ENCODE measurements at regions not wholly inside any gene's neighbourhood (a gene's known extent, or its start where the extent isn't known, plus 50 kb on each side); places are given as distances from the start of the nearest gene placed in this dataset.

- H3K27me3 ChIP-seq (ENCODE audit: control insufficient read depth, insufficient read depth, low read length) = no peaks in the 10 kb centered on the region
- no peaks in the 10 kb centered on the region for H3K9me3 ChIP-seq (ENCODE audit: control insufficient read depth, insufficient read depth, low read depth, low read length)
- CTCF ChIA-PET = no interaction called here
- no peaks in the 10 kb centered on the region for H3K36me3 ChIP-seq (ENCODE audit: control insufficient read depth, insufficient read depth, low read length)
- TF ChIP-seq REST (IDR thresholded peaks at IDR 0.05; ENCODE audit: insufficient read depth in 1 of 2, low read depth in 2 of 2, low read length in 1 of 2) (no peak), POLR2AphosphoS5 (IDR thresholded peaks at IDR 0.05; ENCODE audit: low read depth, low read length) (no peak), CTCF (IDR thresholded peaks at IDR 0.05) (no peak), SIN3A (IDR thresholded peaks at IDR 0.05; ENCODE audit: borderline replicate concordance, insufficient read depth, low read depth, low read length) (no peak), TCF7L2 (IDR thresholded peaks at IDR 0.05; ENCODE audit: low read depth, low read length) (no peak)
- no peaks in the 10 kb centered on the region for H3K4me1 ChIP-seq (ENCODE audit: control insufficient read depth, insufficient read depth, low read length)
- intact Hi-C loops (cut with micrococcal nuclease; ENCODE audit: unreplicated experiment) = no loop called here
- POLR2A ChIA-PET = no interaction called here
- no peak overlapping the region for H3K27ac ChIP-seq (ENCODE audit: low read length)
- in situ Hi-C loops (cut with HindIII; ENCODE audit: low pct_unique_long_range_greater_than_20kb, low sequenced_read_pairs) = no loop called here
- no peak overlapping the region for H3K4me3 ChIP-seq (ENCODE audit: low read depth in 2 of 2, low read length in 2 of 2)
- ATAC-seq = no peak
- BruUV-seq (replicated peaks) = no TSS peak
- no peak for DNase-seq (ENCODE audit: low read depth, low spot score)
Measured at GRCh38 chr2:136288249-136288648, 170.3 kb upstream of the CXCR4 start.

- Histone ChIP-seq H3K27me3 (ENCODE audit: control insufficient read depth, insufficient read depth, low read length) (no peaks in the 10 kb centered on the region; the same call in 1 of the 2 replicates), H3K36me3 (ENCODE audit: control insufficient read depth, insufficient read depth, low read length) (no peaks in the 10 kb centered on the region), H3K4me3 (ENCODE audit: low read depth in 2 of 2, low read length in 2 of 2) (no peak overlapping the region), H3K4me1 (ENCODE audit: control insufficient read depth, insufficient read depth, low read length) (no peaks in the 10 kb centered on the region), H3K27ac (ENCODE audit: low read length) (no peak overlapping the region), H3K9me3 (ENCODE audit: control insufficient read depth, insufficient read depth, low read depth, low read length) (no peaks in the 10 kb centered on the region)
- TF ChIP-seq SIN3A (IDR thresholded peaks at IDR 0.05; ENCODE audit: borderline replicate concordance, insufficient read depth, low read depth, low read length) (no peak), CTCF (IDR thresholded peaks at IDR 0.05) (no peak), POLR2AphosphoS5 (IDR thresholded peaks at IDR 0.05; ENCODE audit: low read depth, low read length) (no peak), REST (IDR thresholded peaks at IDR 0.05; ENCODE audit: insufficient read depth in 1 of 2, low read depth in 2 of 2, low read length in 1 of 2) (no peak), TCF7L2 (IDR thresholded peaks at IDR 0.05; ENCODE audit: low read depth, low read length) (no peak)
- in situ Hi-C loops (cut with HindIII; ENCODE audit: low pct_unique_long_range_greater_than_20kb, low sequenced_read_pairs) (no loop called here), intact Hi-C loops (cut with micrococcal nuclease; ENCODE audit: unreplicated experiment) (no loop called here)
- no peak for DNase-seq (ENCODE audit: low read depth, low spot score)
- ChIA-PET POLR2A (no interaction called here), CTCF (no interaction called here)
- BruUV-seq (replicated peaks) = no TSS peak
- ATAC-seq = no peak
Measured at GRCh38 chr2:136286423-136286822, 168.5 kb upstream of the CXCR4 start.
